GM12878 (cell line): ENCODE measurements at regions not wholly inside any gene's neighbourhood (a gene's known extent, or its start where the extent isn't known, plus 50 kb on each side); places are given as distances from the start of the nearest gene placed in this dataset.

Experiments used
- ATAC-seq: fragments of 200-7000 bp; cut with Tn5 transposase; 3 replicates; pipeline ENCODE4 v1.9.1; 2020; ENCODE audit warnings: mild to moderate bottlenecking, moderate library complexity
- BruUV-seq: library from RNA; stranded (reverse); fragments of 400-500 nt; replicated peaks from 2 replicates; lab custom pipeline; 2021; lab: Mats Ljungman, UMichigan
- CTCF ChIA-PET: fragments of 300-600 bp; sonication (Branson Sonifier 250); formaldehyde crosslinking; extraction: SDS; loops from one replicate; lab custom pipeline; 2021; ENCODE audit warnings: inconsistent platforms; lab: Yijun Ruan, JAX
- POLR2A ChIA-PET: fragments of 350-600 bp; formaldehyde crosslinking; extraction: SDS; loops from one replicate; lab custom pipeline; 2021; ENCODE audit warnings: inconsistent platforms; lab: Charles Lee
- RAD21 ChIA-PET: fragments of 300-600 bp; sonication (Branson Sonifier 250); formaldehyde crosslinking; loops from one replicate; lab custom pipeline; 2023; ENCODE audit warnings: antibody characterized with exemption; ENCODE audit not compliant: unreplicated experiment; lab: Charles Lee
- SMC1A ChIA-PET: fragments of 300-600 bp; sonication (Branson Sonifier 250); formaldehyde crosslinking; loops from one replicate; lab custom pipeline; 2023; ENCODE audit not compliant: unreplicated experiment, uncharacterized antibody; lab: Charles Lee
- DNase-seq: peaks from one replicate; pipeline ENCODE4 v3.0.0-alpha.2; 2011; ENCODE audit warnings: low read depth, low spot score
- FAIRE-seq: peaks from 3 replicates; lab custom pipeline; 2011; peaks lifted over from hg19 to GRCh38; lab: Jason Lieb, UNC
- H2AFZ ChIP-seq: 2 replicates; pipeline ENCODE4 v1.6.0; 2011; ENCODE audit warnings: low read depth, low read length, control low read depth; ENCODE audit not compliant: control insufficient read depth
- H3K27ac ChIP-seq: 2 replicates; pipeline ENCODE4 v1.5.1; 2011; ENCODE audit warnings: control low read depth; ENCODE audit not compliant: control insufficient read depth, insufficient read depth
- H3K27me3 ChIP-seq, 2 experiments: replicated peaks in 1 of 2; 2 replicates each; pipeline versions ENCODE4 v1.6.0 to v1.6.1; 2011; ENCODE audit warnings: low read length in 1 of 2; ENCODE audit not compliant: control insufficient read depth in 2 of 2, insufficient read depth in 2 of 2
- H3K36me3 ChIP-seq, 2 experiments: 2 replicates each; pipeline ENCODE4 v1.5.1; 2011; ENCODE audit warnings: low read length in 1 of 2; ENCODE audit not compliant: control insufficient read depth in 2 of 2, insufficient read depth in 2 of 2
- H3K4me1 ChIP-seq: 2 replicates; pipeline ENCODE4 v1.6.1; 2011; ENCODE audit warnings: mild to moderate bottlenecking, low read length, moderate library complexity, mixed read lengths; ENCODE audit not compliant: control insufficient read depth, insufficient read depth
- H3K4me2 ChIP-seq: 2 replicates; pipeline ENCODE4 v1.6.0; 2011; ENCODE audit warnings: control low read depth; ENCODE audit not compliant: control insufficient read depth, insufficient read depth
- H3K4me3 ChIP-seq: fragments of 200-600 bp; sonication (generic); 2 replicates; pipeline ENCODE4 v1.5.1; 2016
- H3K79me2 ChIP-seq: 2 replicates; pipeline ENCODE4 v1.6.0; 2011; ENCODE audit warnings: low read length; ENCODE audit not compliant: control insufficient read depth, insufficient read depth
- H3K9ac ChIP-seq: 2 replicates; pipeline ENCODE4 v1.8.0; 2011; ENCODE audit warnings: low read length, control low read depth, mixed read lengths; ENCODE audit not compliant: control insufficient read depth, insufficient read depth
- H3K9me3 ChIP-seq: replicated peaks from 3 replicates; pipeline ENCODE4 v1.5.1; 2011; ENCODE audit warnings: mild to moderate bottlenecking, low read length; ENCODE audit not compliant: control insufficient read depth, insufficient read depth
- H4K20me1 ChIP-seq: 2 replicates; pipeline ENCODE4 v1.6.0; 2011; ENCODE audit not compliant: control insufficient read depth, insufficient read depth
- KLF5 ChIP-seq: fragments of 450-650 bp; IDR thresholded peaks from 2 replicates; pipeline ENCODE4 v1.6.1; 2014; ENCODE audit warnings: mild to moderate bottlenecking; ENCODE audit not compliant: partially characterized antibody
- MEF2A ChIP-seq: IDR thresholded peaks from 2 replicates; pipeline ENCODE4 v1.6.1; 2011; ENCODE audit warnings: low read depth, mild to moderate bottlenecking, low read length, moderate library complexity; ENCODE audit not compliant: insufficient read depth
- MTA2 ChIP-seq: fragments of 450-650 bp; IDR thresholded peaks from 2 replicates; pipeline ENCODE4 v1.6.1; 2016; ENCODE audit warnings: low read depth, mild to moderate bottlenecking, moderate library complexity
- MYB ChIP-seq: fragments of 150-350 bp; IDR thresholded peaks from 2 replicates; pipeline ENCODE4 v1.6.1; 2014; ENCODE audit warnings: mild to moderate bottlenecking, low read depth, low read length, borderline replicate concordance
- MYC ChIP-seq: IDR thresholded peaks from 2 replicates; pipeline ENCODE4 v1.6.1; 2011; ENCODE audit warnings: mild to moderate bottlenecking, low read length, moderate library complexity, inconsistent platforms; ENCODE audit not compliant: insufficient read depth, insufficient replicate concordance, insufficient read length, severe bottlenecking
- NR2C2 ChIP-seq: IDR thresholded peaks from 2 replicates; pipeline ENCODE4 v1.6.1; 2011; ENCODE audit warnings: borderline replicate concordance, low read depth; ENCODE audit not compliant: control insufficient read depth, insufficient read length
- PBX3 ChIP-seq: IDR thresholded peaks from 2 replicates; pipeline ENCODE4 v1.6.1; 2011; ENCODE audit warnings: mild to moderate bottlenecking, low read depth, low read length, moderate library complexity; ENCODE audit not compliant: insufficient replicate concordance
- PML ChIP-seq: IDR thresholded peaks from 2 replicates; pipeline ENCODE4 v1.6.1; 2012; ENCODE audit warnings: low read length, inconsistent platforms
- POLR2AphosphoS2 ChIP-seq: IDR thresholded peaks from 2 replicates; pipeline ENCODE4 v1.6.1; 2011; ENCODE audit warnings: low read depth, mild to moderate bottlenecking, low read length, improper control_type of control experiment, moderate library complexity
- RFX5 ChIP-seq: IDR thresholded peaks from 2 replicates; pipeline ENCODE4 v1.6.1; 2011; ENCODE audit warnings: low read depth, low read length, improper control_type of control experiment
- SP1 ChIP-seq: IDR thresholded peaks from one replicate; pipeline ENCODE4 v1.6.1; 2011; ENCODE audit warnings: low read depth, low read length
- SPI1 ChIP-seq: IDR thresholded peaks from 2 replicates; pipeline ENCODE4 v1.6.1; 2011; ENCODE audit warnings: low read depth, mild to moderate bottlenecking, low read length, moderate library complexity, borderline replicate concordance; ENCODE audit not compliant: insufficient read depth
- SUZ12 ChIP-seq: fragments of 200-600 bp; sonication (generic); IDR thresholded peaks from one replicate; pipeline ENCODE4 v1.6.1; 2018; ENCODE audit warnings: antibody characterized with exemption, mild to moderate bottlenecking; ENCODE audit not compliant: unreplicated experiment
- USF1 ChIP-seq: IDR thresholded peaks from 2 replicates; pipeline ENCODE4 v1.6.1; 2011; ENCODE audit warnings: borderline replicate concordance, low read depth, mild to moderate bottlenecking, moderate library complexity, mixed read lengths, low read length; ENCODE audit not compliant: insufficient read depth; ENCODE audit errors: extremely low read length
- ZNF217 ChIP-seq: fragments of 450-650 bp; IDR thresholded peaks from 2 replicates; pipeline ENCODE4 v1.6.1; 2017; ENCODE audit warnings: antibody characterized with exemption, mild to moderate bottlenecking
- WGBS: methylation state at CpG from one replicate; pipeline ENCODE4 v1.1.6; 2016; ENCODE audit warnings: low lambda C conversion rate; ENCODE audit not compliant: insufficient replicate concordance, insufficient coverage; ENCODE audit errors: missing lambda C conversion rate; 5-methylcytosine and 5-hydroxymethylcytosine counted together
- in situ Hi-C: fragments of 300-500 bp; cut with MboI; formaldehyde crosslinking; loops from 9 replicates; pipeline ENCODE4 v1.14.3; 2018; ENCODE audit warnings: mixed read lengths
- intact Hi-C: fragments of 100-400 bp; cut with micrococcal nuclease; formaldehyde crosslinking; loops from one replicate; pipeline ENCODE4 v1.14.2; 2022; ENCODE audit not compliant: unreplicated experiment
- TF ChIP-seq, protein P1 (sequence below): fragments of 450-650 bp; IDR thresholded peaks from 2 replicates; pipeline ENCODE4 v1.6.1; 2017; ENCODE audit warnings: low read depth, mild to moderate bottlenecking, moderate library complexity

DNA sequence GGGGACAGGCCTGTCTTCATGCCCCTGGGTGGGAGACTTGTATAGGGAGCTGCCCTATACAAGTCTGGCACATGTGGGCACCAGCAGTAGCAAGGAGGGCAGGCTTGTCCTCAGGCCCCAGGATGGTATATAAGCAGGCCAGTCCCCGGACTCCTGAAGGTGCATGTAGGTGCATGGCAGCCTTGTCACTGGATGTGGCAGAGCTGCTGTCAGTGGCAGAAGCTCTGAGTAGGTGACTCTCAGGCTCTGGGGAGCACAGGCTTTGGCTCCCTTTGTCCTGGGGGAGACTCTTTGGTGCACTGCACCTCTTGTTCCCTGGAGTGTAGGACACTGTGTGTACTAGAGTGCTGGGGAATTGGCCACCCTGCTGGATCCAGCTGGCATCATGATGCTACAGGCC is 376.7 kb upstream of the DIPK2B start:
- ChIA-PET CTCF (no interaction called here), POLR2A (no interaction called here), RAD21 (no interaction called here), SMC1A (no interaction called here)
- H3K4me2 ChIP-seq, result no peak overlapping the region
- H3K4me3 ChIP-seq, result no peak overlapping the region
- WGBS, result 6% methylated on average over 1 of the region's 1 CpG
- in situ Hi-C loops, result no loop called here
- H4K20me1 ChIP-seq, result no peaks in the 10 kb centered on the region
- BruUV-seq, result no TSS peak
- no peaks in the 10 kb centered on the region for H3K4me1 ChIP-seq
- H3K36me3 ChIP-seq, result no peaks in the 10 kb centered on the region
- DNase-seq, result no peak
- H3K9ac ChIP-seq, result no peak overlapping the region
- no peaks in the 10 kb centered on the region; the same call in 1 of the 3 replicates for H3K9me3 ChIP-seq
- ATAC-seq, result no peak
- no peaks in the 10 kb centered on the region for H3K27me3 ChIP-seq
- H3K27ac ChIP-seq, result no peak overlapping the region
- H3K79me2 ChIP-seq, result no peaks in the 10 kb centered on the region
- TF ChIP-seq MYB (no peak), SPI1 (no peak), SP1 (no peak), ZNF217 (no peak)
- TF ChIP-seq, protein P1, sequence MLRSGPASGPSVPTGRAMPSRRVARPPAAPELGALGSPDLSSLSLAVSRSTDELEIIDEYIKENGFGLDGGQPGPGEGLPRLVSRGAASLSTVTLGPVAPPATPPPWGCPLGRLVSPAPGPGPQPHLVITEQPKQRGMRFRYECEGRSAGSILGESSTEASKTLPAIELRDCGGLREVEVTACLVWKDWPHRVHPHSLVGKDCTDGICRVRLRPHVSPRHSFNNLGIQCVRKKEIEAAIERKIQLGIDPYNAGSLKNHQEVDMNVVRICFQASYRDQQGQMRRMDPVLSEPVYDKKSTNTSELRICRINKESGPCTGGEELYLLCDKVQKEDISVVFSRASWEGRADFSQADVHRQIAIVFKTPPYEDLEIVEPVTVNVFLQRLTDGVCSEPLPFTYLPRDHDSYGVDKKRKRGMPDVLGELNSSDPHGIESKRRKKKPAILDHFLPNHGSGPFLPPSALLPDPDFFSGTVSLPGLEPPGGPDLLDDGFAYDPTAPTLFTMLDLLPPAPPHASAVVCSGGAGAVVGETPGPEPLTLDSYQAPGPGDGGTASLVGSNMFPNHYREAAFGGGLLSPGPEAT, result no peak
- intact Hi-C loops, result no loop called here
- no peak for FAIRE-seq
- no peak overlapping the region for H2AFZ ChIP-seq

GRCh38 chrX:45571453-45571852 is 370.8 kb upstream of the DIPK2B start:
- no peaks in the 10 kb centered on the region for H3K79me2 ChIP-seq
- ATAC-seq (no peak), FAIRE-seq (no peak), DNase-seq (no peak)
- no peak overlapping the region for H2AFZ ChIP-seq
- BruUV-seq, result no TSS peak
- intact Hi-C loops (no loop called here), in situ Hi-C loops (no loop called here)
- H3K27ac ChIP-seq, result no peak overlapping the region
- 23% methylated on average over 4 of the region's 4 CpGs for whole genome bisulfite sequencing
- TF ChIP-seq USF1 (no peak), POLR2AphosphoS2 (no peak), MTA2 (no peak), PBX3 (no peak), NR2C2 (no peak), MYC (no peak), KLF5 (no peak), MEF2A (no peak), SUZ12 (no peak), PML (no peak), RFX5 (no peak)
- H4K20me1 ChIP-seq, result no peaks in the 10 kb centered on the region
- no peak overlapping the region for H3K9ac ChIP-seq
- no peaks in the 10 kb centered on the region for H3K27me3 ChIP-seq
- ChIA-PET POLR2A (no interaction called here), CTCF (interaction anchor here (1.1 kb wide), 1 partner anchor 10 kb away, joined by 3 read pairs; no protein-coding TSS in a partner anchor), SMC1A (no interaction called here), RAD21 (no interaction called here)
- H3K36me3 ChIP-seq, result no peaks in the 10 kb centered on the region
- no peaks in the 10 kb centered on the region for H3K4me1 ChIP-seq
- no peak overlapping the region for H3K4me2 ChIP-seq
- H3K4me3 ChIP-seq, result no peak overlapping the region
- H3K9me3 ChIP-seq, result no peaks in the 10 kb centered on the region
